Osteocyte (in vitro differentiated cells): ENCODE measurements at regions not wholly inside any gene's neighbourhood (a gene's known extent, or its start where the extent isn't known, plus 50 kb on each side); places are given as distances from the start of the nearest gene placed in this dataset.

Experiments used
- DNase-seq: peaks from one replicate; pipeline ENCODE4 v3.0.0; 2021; ENCODE audit warnings: mixed read lengths; ENCODE audit not compliant: unreplicated experiment; ENCODE audit errors: extremely low spot score
- H3K27ac Mint-ChIP-seq: one replicate; pipeline ENCODE4 v1.8.0; 2021; ENCODE audit warnings: mild to moderate bottlenecking, mixed read lengths; ENCODE audit not compliant: unreplicated experiment
- H3K27me3 Mint-ChIP-seq: one replicate; pipeline ENCODE4 v1.8.0; 2021; ENCODE audit warnings: mixed read lengths; ENCODE audit not compliant: unreplicated experiment
- H3K36me3 Mint-ChIP-seq: one replicate; pipeline ENCODE4 v1.8.0; 2021; ENCODE audit warnings: mixed read lengths; ENCODE audit not compliant: unreplicated experiment
- H3K4me1 Mint-ChIP-seq: one replicate; pipeline ENCODE4 v1.8.0; 2021; ENCODE audit warnings: mixed read lengths; ENCODE audit not compliant: unreplicated experiment
- H3K4me3 Mint-ChIP-seq: one replicate; pipeline ENCODE4 v1.8.0; 2021; ENCODE audit warnings: mild to moderate bottlenecking, moderate library complexity, mixed read lengths; ENCODE audit not compliant: unreplicated experiment
- H3K9me3 Mint-ChIP-seq: one replicate; pipeline ENCODE4 v1.8.0; 2021; ENCODE audit warnings: mixed read lengths; ENCODE audit not compliant: unreplicated experiment
- TF ChIP-seq, protein P1 (sequence below): fragments of 200-600 bp; sonication (generic); IDR thresholded peaks from 2 replicates; pipeline ENCODE4 v1.5.0; 2021; ENCODE audit warnings: antibody characterized with exemption, mild to moderate bottlenecking, moderate library complexity

- H3K27me3 Mint-ChIP-seq, result no peaks in the 10 kb centered on the region
- peaks cover 7% of the 10 kb centered on the region for H3K9me3 Mint-ChIP-seq
- peak overlapping the region; percentile 31 for H3K4me3 Mint-ChIP-seq
- peak overlapping the region; percentile 92 for H3K27ac Mint-ChIP-seq
- no peaks in the 10 kb centered on the region for H3K36me3 Mint-ChIP-seq
- peaks cover 22% of the 10 kb centered on the region for H3K4me1 Mint-ChIP-seq
- TF ChIP-seq, protein P1, sequence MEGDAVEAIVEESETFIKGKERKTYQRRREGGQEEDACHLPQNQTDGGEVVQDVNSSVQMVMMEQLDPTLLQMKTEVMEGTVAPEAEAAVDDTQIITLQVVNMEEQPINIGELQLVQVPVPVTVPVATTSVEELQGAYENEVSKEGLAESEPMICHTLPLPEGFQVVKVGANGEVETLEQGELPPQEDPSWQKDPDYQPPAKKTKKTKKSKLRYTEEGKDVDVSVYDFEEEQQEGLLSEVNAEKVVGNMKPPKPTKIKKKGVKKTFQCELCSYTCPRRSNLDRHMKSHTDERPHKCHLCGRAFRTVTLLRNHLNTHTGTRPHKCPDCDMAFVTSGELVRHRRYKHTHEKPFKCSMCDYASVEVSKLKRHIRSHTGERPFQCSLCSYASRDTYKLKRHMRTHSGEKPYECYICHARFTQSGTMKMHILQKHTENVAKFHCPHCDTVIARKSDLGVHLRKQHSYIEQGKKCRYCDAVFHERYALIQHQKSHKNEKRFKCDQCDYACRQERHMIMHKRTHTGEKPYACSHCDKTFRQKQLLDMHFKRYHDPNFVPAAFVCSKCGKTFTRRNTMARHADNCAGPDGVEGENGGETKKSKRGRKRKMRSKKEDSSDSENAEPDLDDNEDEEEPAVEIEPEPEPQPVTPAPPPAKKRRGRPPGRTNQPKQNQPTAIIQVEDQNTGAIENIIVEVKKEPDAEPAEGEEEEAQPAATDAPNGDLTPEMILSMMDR, result no peak
- DNase-seq, result no peak
Measured at GRCh38 chr2:12819721-12820120, 103.0 kb downstream of the TRIB2 start.

GRCh38 chr2:12821656-12822055, 104.9 kb downstream of the TRIB2 start:
- no peaks in the 10 kb centered on the region for H3K27me3 Mint-ChIP-seq
- no peaks in the 10 kb centered on the region for H3K36me3 Mint-ChIP-seq
- peaks cover 23% of the 10 kb centered on the region for H3K4me1 Mint-ChIP-seq
- no peak overlapping the region for H3K27ac Mint-ChIP-seq
- no peak overlapping the region for H3K4me3 Mint-ChIP-seq
- H3K9me3 Mint-ChIP-seq, result peaks cover 7% of the 10 kb centered on the region
- TF ChIP-seq, protein P1, result no peak
- no peak for DNase-seq

DNA sequence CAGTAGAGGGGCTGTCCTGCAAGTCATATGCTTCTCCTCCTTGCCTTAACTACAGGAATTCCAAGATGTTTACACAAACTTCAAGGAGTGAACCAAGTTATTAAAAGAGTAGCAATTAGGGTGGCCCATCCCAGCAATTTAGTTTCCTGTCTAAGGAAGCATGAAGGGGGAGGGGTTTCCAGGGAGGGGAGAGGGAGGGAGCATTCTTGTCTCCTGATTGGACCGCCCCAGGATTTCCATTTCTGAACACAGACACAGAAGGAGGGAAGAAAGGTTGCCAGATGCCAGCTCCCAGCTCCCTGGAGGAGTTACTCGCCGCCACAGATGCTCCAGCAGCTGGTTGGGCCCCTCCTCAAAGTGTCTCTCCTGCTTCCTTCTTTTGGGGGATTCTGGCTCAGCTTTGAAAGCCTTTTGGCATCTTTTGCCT, 107.6 kb downstream of the TRIB2 start:
- H3K27ac Mint-ChIP-seq, result no peak overlapping the region
- no peaks in the 10 kb centered on the region for H3K27me3 Mint-ChIP-seq
- H3K4me1 Mint-ChIP-seq, result peaks cover 15% of the 10 kb centered on the region
- TF ChIP-seq, protein P1, result no peak
- DNase-seq, result no peak
- H3K4me3 Mint-ChIP-seq, result no peak overlapping the region
- no peaks in the 10 kb centered on the region for H3K36me3 Mint-ChIP-seq
- no peaks in the 10 kb centered on the region for H3K9me3 Mint-ChIP-seq

DNA sequence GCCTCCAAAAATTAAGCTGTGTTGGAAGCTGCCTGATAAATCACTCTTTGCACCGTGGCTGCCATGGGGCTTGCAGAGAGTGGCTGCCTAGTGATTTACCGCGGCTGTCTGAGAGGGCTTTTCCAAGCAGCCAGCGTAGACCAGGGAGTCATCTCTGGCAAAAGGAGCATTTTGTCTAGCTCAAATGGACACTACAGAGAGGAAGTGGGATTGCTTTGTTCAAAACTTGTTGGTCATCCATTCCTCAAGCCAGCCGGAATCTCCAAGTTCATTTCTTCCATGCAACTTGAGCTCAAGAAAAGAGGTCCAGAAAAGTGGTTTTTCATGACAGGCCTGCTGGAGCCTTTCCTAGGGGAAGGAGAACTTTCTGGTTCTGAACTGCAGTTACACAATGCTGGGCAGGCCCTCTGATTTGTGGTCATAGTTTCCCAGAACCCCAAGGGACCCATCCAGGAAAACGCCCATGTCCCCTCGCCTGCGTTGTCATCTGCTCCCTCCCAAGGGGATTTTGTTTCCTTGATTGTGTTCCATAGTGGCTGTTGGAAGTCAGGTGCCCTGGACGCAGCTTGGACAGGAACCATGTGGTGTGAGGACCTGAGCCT, 108.1 kb downstream of the TRIB2 start:
- H3K27me3 Mint-ChIP-seq, result no peaks in the 10 kb centered on the region
- TF ChIP-seq, protein P1, result no peak
- no peak overlapping the region for H3K4me3 Mint-ChIP-seq
- H3K9me3 Mint-ChIP-seq, result no peaks in the 10 kb centered on the region
- no peak for DNase-seq
- H3K4me1 Mint-ChIP-seq, result peaks cover 10% of the 10 kb centered on the region
- no peak overlapping the region for H3K27ac Mint-ChIP-seq
- no peaks in the 10 kb centered on the region for H3K36me3 Mint-ChIP-seq

DNA sequence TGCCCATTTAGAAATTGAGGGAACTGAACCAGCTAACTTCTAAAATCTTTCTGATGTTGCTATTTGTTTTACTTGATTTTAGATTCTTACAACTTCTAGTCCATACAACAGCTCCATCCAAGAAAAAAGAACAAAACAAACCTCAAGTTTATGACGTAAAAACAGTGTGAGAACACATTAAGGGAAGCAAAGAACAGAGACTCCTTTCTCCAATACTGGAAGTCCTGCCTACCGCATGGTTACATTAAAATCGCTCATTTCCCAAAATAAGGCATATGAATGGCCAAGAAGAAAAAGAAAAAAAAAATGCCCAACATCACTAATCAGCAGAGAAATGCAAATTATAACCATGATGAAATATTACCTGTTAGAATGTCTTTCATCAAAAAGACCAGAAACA, 110.0 kb downstream of the TRIB2 start:
- peaks cover 6% of the 10 kb centered on the region for H3K4me1 Mint-ChIP-seq
- no peaks in the 10 kb centered on the region for H3K27me3 Mint-ChIP-seq
- no peak overlapping the region for H3K4me3 Mint-ChIP-seq
- DNase-seq, result no peak
- H3K27ac Mint-ChIP-seq, result no peak overlapping the region
- no peaks in the 10 kb centered on the region for H3K36me3 Mint-ChIP-seq
- no peaks in the 10 kb centered on the region for H3K9me3 Mint-ChIP-seq
- TF ChIP-seq, protein P1, result no peak
